Activated naive CD4-positive, alpha-beta T cell treated with anti-CD3 and anti-CD28 coated beads, Interleukin-2, amount 50 U/mL, for 24 hours (primary cell): ENCODE measurements at regions not wholly inside any gene's neighbourhood (a gene's known extent, or its start where the extent isn't known, plus 50 kb on each side); places are given as distances from the start of the nearest gene placed in this dataset.

Experiments
- H3K27ac Mint-ChIP-seq: one replicate; pipeline ENCODE4 v1.8.0; 2021; ENCODE audit warnings: mild to moderate bottlenecking, mixed read lengths
- H3K27me3 Mint-ChIP-seq: one replicate; pipeline ENCODE4 v1.8.0; 2021; ENCODE audit warnings: mixed read lengths
- H3K36me3 Mint-ChIP-seq: one replicate; pipeline ENCODE4 v1.8.0; 2021; ENCODE audit warnings: mixed read lengths
- H3K4me1 Mint-ChIP-seq: one replicate; pipeline ENCODE4 v1.8.0; 2021; ENCODE audit warnings: mixed read lengths
- H3K4me3 Mint-ChIP-seq: one replicate; pipeline ENCODE4 v1.8.0; 2021; ENCODE audit warnings: mild to moderate bottlenecking, mixed read lengths
- H3K9me3 Mint-ChIP-seq: one replicate; pipeline ENCODE4 v1.8.0; 2021; ENCODE audit warnings: mixed read lengths

GRCh38 chr18:68498636-68499035 lies 216.3 kb downstream of the TMX3 start:
- H3K4me3 Mint-ChIP-seq, result no peak overlapping the region
- no peaks in the 10 kb centered on the region for H3K4me1 Mint-ChIP-seq
- no peak overlapping the region for H3K27ac Mint-ChIP-seq
- no peaks in the 10 kb centered on the region for H3K27me3 Mint-ChIP-seq
- no peaks in the 10 kb centered on the region for H3K36me3 Mint-ChIP-seq
- no peaks in the 10 kb centered on the region for H3K9me3 Mint-ChIP-seq

DNA sequence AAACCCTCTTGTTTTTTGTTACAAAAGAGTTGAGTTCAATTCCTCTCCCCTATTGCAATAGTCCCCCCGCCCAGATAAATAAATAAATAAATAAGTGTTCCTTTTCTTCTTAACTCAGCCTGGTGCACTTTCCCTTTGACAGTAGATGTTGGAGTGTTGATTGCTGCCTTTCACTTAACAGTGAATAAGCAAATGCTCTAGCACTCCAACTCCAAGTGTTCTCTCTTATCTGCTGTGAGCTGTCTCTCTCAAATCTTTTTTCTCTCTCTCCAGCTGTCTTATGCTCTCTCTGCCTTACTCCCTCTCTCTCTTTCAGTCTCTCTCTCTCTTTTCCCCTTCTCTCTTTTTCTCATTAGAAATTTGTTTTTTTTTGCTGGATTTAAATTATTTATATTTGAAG lies 216.7 kb downstream of the TMX3 start:
- Mint-ChIP-seq H3K4me3 (no peak overlapping the region), H3K4me1 (no peaks in the 10 kb centered on the region), H3K36me3 (no peaks in the 10 kb centered on the region), H3K9me3 (no peaks in the 10 kb centered on the region), H3K27ac (no peak overlapping the region), H3K27me3 (no peaks in the 10 kb centered on the region)

- Mint-ChIP-seq H3K4me3 (no peak overlapping the region), H3K36me3 (no peaks in the 10 kb centered on the region), H3K27ac (no peak overlapping the region), H3K27me3 (no peaks in the 10 kb centered on the region), H3K4me1 (no peaks in the 10 kb centered on the region), H3K9me3 (no peaks in the 10 kb centered on the region)
Measured at GRCh38 chr18:68494802-68495581, 219.9 kb downstream of the TMX3 start.

DNA sequence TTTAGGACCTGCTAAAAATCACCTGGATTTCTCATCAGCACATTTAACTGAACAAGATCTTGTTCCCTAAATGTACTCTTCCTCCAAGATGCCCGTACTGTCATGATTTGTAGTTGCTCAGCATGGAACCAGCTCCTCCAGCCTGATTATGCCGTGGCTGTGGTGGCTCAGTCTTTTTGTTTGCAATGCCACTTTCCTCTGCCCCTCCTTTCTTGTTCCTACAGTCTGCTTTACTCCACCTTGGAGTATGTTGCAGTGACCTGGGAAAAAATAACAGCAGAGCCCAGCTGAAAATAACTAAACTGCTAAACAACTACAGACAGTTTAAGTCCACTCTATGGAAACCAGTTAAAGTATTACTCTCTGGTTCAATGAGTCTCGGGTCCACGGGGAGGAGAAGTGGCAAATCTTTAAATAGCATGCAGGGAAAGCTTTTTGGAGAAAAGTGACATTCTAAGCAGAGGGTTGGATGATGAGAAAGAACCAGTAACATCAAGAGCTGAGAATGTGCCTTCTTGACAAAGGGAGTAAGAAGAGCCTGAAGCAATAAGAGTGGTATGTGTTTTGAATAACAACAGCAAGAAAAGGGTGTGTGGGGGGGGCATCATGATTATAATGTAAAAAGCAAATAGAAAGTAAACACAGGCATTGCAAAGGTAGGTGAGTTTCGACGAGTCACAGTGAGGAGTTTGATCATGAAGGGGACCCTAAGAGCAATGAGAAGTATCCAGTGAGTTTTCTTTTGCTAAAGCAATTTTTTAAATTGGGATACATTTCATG lies 225.7 kb downstream of the TMX3 start:
- Mint-ChIP-seq H3K27me3 (no peaks in the 10 kb centered on the region), H3K4me1 (no peaks in the 10 kb centered on the region), H3K4me3 (no peak overlapping the region), H3K9me3 (no peaks in the 10 kb centered on the region), H3K27ac (no peak overlapping the region), H3K36me3 (no peaks in the 10 kb centered on the region)

GRCh38 chr18:68484241-68484640 lies 230.7 kb downstream of the TMX3 start:
- no peak overlapping the region for H3K27ac Mint-ChIP-seq
- H3K4me1 Mint-ChIP-seq, result no peaks in the 10 kb centered on the region
- no peaks in the 10 kb centered on the region for H3K9me3 Mint-ChIP-seq

GRCh38 chr18:68482815-68483214 lies 232.1 kb downstream of the TMX3 start:
- H3K36me3 Mint-ChIP-seq, result no peaks in the 10 kb centered on the region
- H3K9me3 Mint-ChIP-seq, result no peaks in the 10 kb centered on the region
- no peaks in the 10 kb centered on the region for H3K4me1 Mint-ChIP-seq
- H3K27me3 Mint-ChIP-seq, result peaks cover 2% of the 10 kb centered on the region
- H3K27ac Mint-ChIP-seq, result no peak overlapping the region
- no peak overlapping the region for H3K4me3 Mint-ChIP-seq

More at GRCh38 chr18:68484241-68484640, 230.7 kb downstream of the TMX3 start:
- Mint-ChIP-seq H3K4me3 (no peak overlapping the region), H3K36me3 (no peaks in the 10 kb centered on the region), H3K27me3 (peaks cover 2% of the 10 kb centered on the region)

GRCh38 chr18:68480196-68480595 lies 234.7 kb downstream of the TMX3 start:
- Mint-ChIP-seq H3K4me3 (no peak overlapping the region), H3K4me1 (no peaks in the 10 kb centered on the region), H3K27ac (no peak overlapping the region), H3K27me3 (peaks cover 2% of the 10 kb centered on the region), H3K9me3 (no peaks in the 10 kb centered on the region), H3K36me3 (no peaks in the 10 kb centered on the region)

GRCh38 chr18:68478246-68478645 lies 236.7 kb downstream of the TMX3 start:
- Mint-ChIP-seq H3K27ac (no peak overlapping the region), H3K9me3 (no peaks in the 10 kb centered on the region), H3K4me1 (no peaks in the 10 kb centered on the region), H3K36me3 (no peaks in the 10 kb centered on the region), H3K4me3 (no peak overlapping the region), H3K27me3 (peaks cover 2% of the 10 kb centered on the region)

GRCh38 chr18:68475883-68476282 lies 239.0 kb downstream of the TMX3 start:
- H3K4me3 Mint-ChIP-seq, result no peak overlapping the region
- H3K27ac Mint-ChIP-seq, result no peak overlapping the region
- peaks cover 2% of the 10 kb centered on the region for H3K27me3 Mint-ChIP-seq
- no peaks in the 10 kb centered on the region for H3K9me3 Mint-ChIP-seq
- no peaks in the 10 kb centered on the region for H3K4me1 Mint-ChIP-seq
- H3K36me3 Mint-ChIP-seq, result no peaks in the 10 kb centered on the region

DNA sequence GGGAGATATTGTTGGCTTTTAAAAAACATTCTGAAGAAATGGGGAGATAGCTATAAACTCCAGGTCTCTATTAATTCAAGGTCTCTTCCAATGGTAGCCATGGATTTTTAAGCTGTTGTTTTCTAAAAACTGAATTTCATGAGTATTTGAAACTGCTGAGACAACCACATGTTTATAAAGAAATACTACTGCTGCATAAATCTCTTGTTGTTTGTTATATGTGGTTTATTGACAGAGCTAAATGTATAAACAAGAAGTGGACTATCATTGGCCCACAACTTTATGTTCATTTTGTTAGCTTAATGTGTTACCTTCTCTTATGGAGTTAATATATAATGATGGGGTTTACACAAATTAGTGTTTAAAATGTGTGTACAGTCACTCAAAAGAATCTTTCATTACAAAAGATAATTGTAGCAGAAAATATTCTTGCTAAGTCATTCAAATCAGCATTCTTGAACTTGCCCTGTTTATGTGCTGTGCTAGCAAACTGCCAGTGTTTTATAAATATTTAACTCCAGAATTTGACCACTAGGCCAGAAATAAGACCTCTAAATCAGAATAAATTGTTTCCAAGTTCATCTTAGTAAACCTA lies 242.1 kb downstream of the TMX3 start:
- H3K36me3 Mint-ChIP-seq, result no peaks in the 10 kb centered on the region
- no peak overlapping the region for H3K4me3 Mint-ChIP-seq
- H3K9me3 Mint-ChIP-seq, result no peaks in the 10 kb centered on the region
- no peak overlapping the region for H3K27ac Mint-ChIP-seq
- H3K4me1 Mint-ChIP-seq, result peaks cover 3% of the 10 kb centered on the region
- H3K27me3 Mint-ChIP-seq, result no peaks in the 10 kb centered on the region

DNA sequence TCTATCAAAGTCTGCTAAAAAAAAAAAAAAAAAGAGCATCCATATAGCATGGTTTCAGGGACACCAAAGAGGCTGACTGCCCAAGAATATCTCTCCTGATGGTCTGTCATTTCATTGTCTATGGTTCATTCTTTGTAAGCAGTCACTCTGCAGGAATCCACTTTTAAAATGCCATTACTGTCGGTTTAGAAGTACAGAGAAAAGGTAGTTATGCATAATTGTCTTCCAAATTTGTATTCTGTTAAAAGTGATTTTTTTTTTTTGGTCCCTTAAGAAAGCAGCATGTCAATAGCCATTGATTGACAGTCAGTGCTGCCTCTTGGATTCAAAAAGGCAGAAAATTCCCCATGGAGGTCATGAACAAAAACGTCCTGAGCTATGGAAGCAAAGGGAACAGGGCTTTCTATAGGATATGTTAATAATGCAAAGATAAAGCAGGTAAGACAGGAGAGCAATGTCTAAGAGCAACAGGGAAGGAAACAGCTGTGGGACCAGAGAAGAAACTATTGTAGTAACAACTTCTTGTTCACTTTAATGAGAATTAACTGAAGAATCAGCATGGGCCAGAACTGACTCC lies 245.8 kb downstream of the TMX3 start:
- no peak overlapping the region for H3K27ac Mint-ChIP-seq
- no peaks in the 10 kb centered on the region for H3K36me3 Mint-ChIP-seq
- H3K4me1 Mint-ChIP-seq, result peaks cover 4% of the 10 kb centered on the region
- H3K4me3 Mint-ChIP-seq, result no peak overlapping the region
- H3K9me3 Mint-ChIP-seq, result no peaks in the 10 kb centered on the region
- H3K27me3 Mint-ChIP-seq, result no peaks in the 10 kb centered on the region

DNA sequence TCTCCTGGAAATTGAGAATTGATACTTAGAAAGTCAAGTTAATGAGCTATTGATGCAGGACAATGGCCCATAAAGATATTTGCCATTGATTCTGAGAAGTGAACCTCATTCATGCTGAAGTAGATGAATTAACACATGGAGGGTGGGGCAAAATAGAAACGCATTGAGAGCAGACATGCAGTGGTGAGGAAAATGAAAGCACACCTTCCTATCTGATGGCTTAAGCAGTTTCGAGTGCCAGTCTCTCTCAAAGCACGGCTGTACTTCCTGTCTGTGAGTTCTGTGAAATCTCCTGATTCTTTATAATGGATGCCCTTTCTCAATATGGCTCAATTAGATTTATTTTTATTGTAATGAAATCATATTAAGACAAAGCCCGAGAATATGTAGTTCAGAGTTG lies 247.0 kb downstream of the TMX3 start:
- Mint-ChIP-seq H3K27ac (no peak overlapping the region), H3K4me1 (peaks cover 4% of the 10 kb centered on the region), H3K27me3 (no peaks in the 10 kb centered on the region), H3K9me3 (no peaks in the 10 kb centered on the region), H3K4me3 (no peak overlapping the region), H3K36me3 (no peaks in the 10 kb centered on the region)

DNA sequence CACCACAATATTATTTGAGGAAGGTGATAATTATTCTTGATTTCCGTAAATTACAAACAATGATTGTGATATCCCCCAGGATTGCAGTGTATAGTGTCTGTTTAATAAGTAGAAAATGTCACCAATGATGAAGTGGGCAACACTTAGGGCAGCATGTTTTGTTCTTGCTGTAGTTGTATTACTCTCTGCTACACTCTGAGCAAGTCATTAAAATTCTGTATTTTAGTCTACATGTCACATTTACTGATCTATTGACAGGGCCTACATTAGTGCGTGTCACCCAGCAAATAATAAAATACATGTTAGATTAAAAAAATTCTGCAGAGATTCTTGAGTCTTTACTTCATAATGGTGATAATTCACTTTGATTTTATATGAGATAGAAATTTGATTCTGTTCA lies 247.6 kb downstream of the TMX3 start:
- H3K36me3 Mint-ChIP-seq, result no peaks in the 10 kb centered on the region
- peaks cover 4% of the 10 kb centered on the region for H3K4me1 Mint-ChIP-seq
- H3K4me3 Mint-ChIP-seq, result no peak overlapping the region
- H3K27me3 Mint-ChIP-seq, result no peaks in the 10 kb centered on the region
- no peaks in the 10 kb centered on the region for H3K9me3 Mint-ChIP-seq
- no peak overlapping the region for H3K27ac Mint-ChIP-seq

- H3K9me3 Mint-ChIP-seq, result no peaks in the 10 kb centered on the region
- peaks cover 4% of the 10 kb centered on the region for H3K4me1 Mint-ChIP-seq
- no peaks in the 10 kb centered on the region for H3K36me3 Mint-ChIP-seq
- no peak overlapping the region for H3K27ac Mint-ChIP-seq
- no peak overlapping the region for H3K4me3 Mint-ChIP-seq
- no peaks in the 10 kb centered on the region for H3K27me3 Mint-ChIP-seq
Measured at GRCh38 chr18:68466672-68467071, 248.2 kb downstream of the TMX3 start.

GRCh38 chr18:68462766-68463165 lies 252.1 kb downstream of the TMX3 start:
- H3K27ac Mint-ChIP-seq, result no peak overlapping the region
- H3K27me3 Mint-ChIP-seq, result no peaks in the 10 kb centered on the region
- H3K4me1 Mint-ChIP-seq, result peaks cover under 1% of the 10 kb centered on the region
- H3K4me3 Mint-ChIP-seq, result no peak overlapping the region
- H3K36me3 Mint-ChIP-seq, result no peaks in the 10 kb centered on the region
- no peaks in the 10 kb centered on the region for H3K9me3 Mint-ChIP-seq

- no peaks in the 10 kb centered on the region for H3K9me3 Mint-ChIP-seq
- H3K4me1 Mint-ChIP-seq, result no peaks in the 10 kb centered on the region
Measured at GRCh38 chr18:68462148-68462547, 252.8 kb downstream of the TMX3 start.

More at GRCh38 chr18:68462148-68462547, 252.8 kb downstream of the TMX3 start:
- Mint-ChIP-seq H3K36me3 (no peaks in the 10 kb centered on the region), H3K27me3 (no peaks in the 10 kb centered on the region), H3K27ac (no peak overlapping the region), H3K4me3 (no peak overlapping the region)
